ENCODE measurements at regions not wholly inside any gene's neighbourhood (a gene's known extent, or its start where the extent isn't known, plus 50 kb on each side); places are given as distances from the start of the nearest gene placed in this dataset.

- H3K27me3 Mint-ChIP-seq (ENCODE audit: low read depth in 3 of 3): no peaks in the 10 kb centered on the region
- H3K27me3 ChIP-seq (ENCODE audit: control insufficient read depth in 2 of 2, insufficient read depth in 2 of 2, low read length in 2 of 2): no peaks in the 10 kb centered on the region
- H3K27ac Mint-ChIP-seq: no peak overlapping the region
- H3K36me3 ChIP-seq (replicated peaks in 1 of 2; ENCODE audit: control insufficient read depth in 1 of 2, insufficient read depth in 2 of 2, low read length in 2 of 2): no peaks in the 10 kb centered on the region
- H2AFZ ChIP-seq (ENCODE audit: insufficient read depth, low read depth, low read length, poor library complexity, severe bottlenecking): no peak overlapping the region
- H3K36me3 Mint-ChIP-seq: no peaks in the 10 kb centered on the region
- intact Hi-C loops (cut with micrococcal nuclease): no loop called here
- H3K9me3 ChIP-seq (replicated peaks in 1 of 2; ENCODE audit: control insufficient read depth in 1 of 2, insufficient read depth in 1 of 2, low read length in 2 of 2): peaks cover 0 to 12% of the 10 kb centered on the region in 2 donors
- peaks cover 2 to 19% (median 7%) of the 10 kb centered on the region in 7 donors for H3K9me3 Mint-ChIP-seq
- no peak overlapping the region for H3K27ac ChIP-seq (ENCODE audit: low read depth in 1 of 2, low read length in 2 of 2)
- no peaks in the 10 kb centered on the region for H3K4me1 ChIP-seq (ENCODE audit: control insufficient read depth in 1 of 2, insufficient read depth in 2 of 2, low read length in 2 of 2)
- no peaks in the 10 kb centered on the region for H4K20me1 ChIP-seq (ENCODE audit: insufficient read depth, low read length)
- no peak overlapping the region for H3K4me3 ChIP-seq (replicated peaks in 1 of 3; ENCODE audit: low read depth in 2 of 3, low read length in 3 of 3)
- H3K4me3 Mint-ChIP-seq: no peak overlapping the region
- no peak overlapping the region for H3K4me2 ChIP-seq (replicated peaks; ENCODE audit: extremely low read depth, low read length, poor library complexity, severe bottlenecking)
- no peak for DNase-seq
- TF ChIP-seq CTCF (IDR thresholded peaks at IDR 0.05): no peak
- no peaks in the 10 kb centered on the region for H3K4me1 Mint-ChIP-seq
- no peaks in the 10 kb centered on the region for H3K79me2 ChIP-seq (ENCODE audit: insufficient read depth, low read length)
- no CpG with 5 or more reads among the region's 2 CpGs for WGBS (ENCODE audit: insufficient coverage)
- H3K9ac ChIP-seq (ENCODE audit: insufficient read depth, low read length, poor library complexity, severe bottlenecking): no peak overlapping the region
These were observed 1228.7 kb upstream of the DDX18 start for GRCh38 chr2:116585669-116586327.

- no peak overlapping the region for H3K27ac Mint-ChIP-seq
- H3K27me3 Mint-ChIP-seq (ENCODE audit: low read depth in 3 of 3): no peaks in the 10 kb centered on the region
- no peaks in the 10 kb centered on the region for H3K4me1 ChIP-seq (ENCODE audit: control insufficient read depth in 1 of 2, insufficient read depth in 2 of 2, low read length in 2 of 2)
- H3K4me3 ChIP-seq (replicated peaks in 1 of 3; ENCODE audit: low read depth in 2 of 3, low read length in 3 of 3): no peak overlapping the region
- no peaks in the 10 kb centered on the region for H4K20me1 ChIP-seq (ENCODE audit: insufficient read depth, low read length)
- no peak overlapping the region for H3K4me3 Mint-ChIP-seq
- H3K36me3 ChIP-seq (replicated peaks in 1 of 2; ENCODE audit: control insufficient read depth in 1 of 2, insufficient read depth in 2 of 2, low read length in 2 of 2): no peaks in the 10 kb centered on the region
- no peaks in the 10 kb centered on the region for H3K27me3 ChIP-seq (ENCODE audit: control insufficient read depth in 2 of 2, insufficient read depth in 2 of 2, low read length in 2 of 2)
- no CpG with 5 or more reads among the region's 1 CpG for WGBS (ENCODE audit: insufficient coverage)
- H3K9me3 Mint-ChIP-seq: peaks cover 2 to 19% (median 7%) of the 10 kb centered on the region in 7 donors
- H3K27ac ChIP-seq (ENCODE audit: low read depth in 1 of 2, low read length in 2 of 2): no peak overlapping the region
- H3K36me3 Mint-ChIP-seq: no peaks in the 10 kb centered on the region
- H3K9me3 ChIP-seq (replicated peaks in 1 of 2; ENCODE audit: control insufficient read depth in 1 of 2, insufficient read depth in 1 of 2, low read length in 2 of 2): peaks cover 0 to 14% of the 10 kb centered on the region in 2 donors
- H3K9ac ChIP-seq (ENCODE audit: insufficient read depth, low read length, poor library complexity, severe bottlenecking): no peak overlapping the region
- H2AFZ ChIP-seq (ENCODE audit: insufficient read depth, low read depth, low read length, poor library complexity, severe bottlenecking): no peak overlapping the region
- DNase-seq: no peak
- no peak for TF ChIP-seq CTCF (IDR thresholded peaks at IDR 0.05)
- H3K4me1 Mint-ChIP-seq: no peaks in the 10 kb centered on the region
- no peak overlapping the region for H3K4me2 ChIP-seq (replicated peaks; ENCODE audit: extremely low read depth, low read length, poor library complexity, severe bottlenecking)
- intact Hi-C loops (cut with micrococcal nuclease): no loop called here
- no peaks in the 10 kb centered on the region for H3K79me2 ChIP-seq (ENCODE audit: insufficient read depth, low read length)
These were observed 1228.2 kb upstream of the DDX18 start for GRCh38 chr2:116586328-116586689.
